NCI-H345 treated with DMSO at 0.1 percent for 48 hours (cell line): ENCODE measurements at regions not wholly inside any gene's neighbourhood (a gene's known extent, or its start where the extent isn't known, plus 50 kb on each side); places are given as distances from the start of the nearest gene placed in this dataset.

ENCODE experiments used
- DNase-seq: peaks from one replicate; lab custom pipeline; 2025; ENCODE audit not compliant: unreplicated experiment; lab: John Stamatoyannopoulos, UW

GRCh38 chr5:152855441-152855840 is 450.4 kb upstream of the NMUR2 start:
- DNase-seq: no peak

GRCh38 chr5:152861231-152861630 is 456.2 kb upstream of the NMUR2 start:
- DNase-seq: no peak

- no peak for DNase-seq
Measured at GRCh38 chr5:152864447-152864846, 459.4 kb upstream of the NMUR2 start.

GRCh38 chr5:152864991-152865390 is 459.9 kb upstream of the NMUR2 start:
- no peak for DNase-seq

- no peak for DNase-seq
Measured at GRCh38 chr5:152869971-152870370, 464.9 kb upstream of the NMUR2 start.

- no peak for DNase-seq
Measured at GRCh38 chr5:152882621-152883020, 477.5 kb upstream of the NMUR2 start.

DNA sequence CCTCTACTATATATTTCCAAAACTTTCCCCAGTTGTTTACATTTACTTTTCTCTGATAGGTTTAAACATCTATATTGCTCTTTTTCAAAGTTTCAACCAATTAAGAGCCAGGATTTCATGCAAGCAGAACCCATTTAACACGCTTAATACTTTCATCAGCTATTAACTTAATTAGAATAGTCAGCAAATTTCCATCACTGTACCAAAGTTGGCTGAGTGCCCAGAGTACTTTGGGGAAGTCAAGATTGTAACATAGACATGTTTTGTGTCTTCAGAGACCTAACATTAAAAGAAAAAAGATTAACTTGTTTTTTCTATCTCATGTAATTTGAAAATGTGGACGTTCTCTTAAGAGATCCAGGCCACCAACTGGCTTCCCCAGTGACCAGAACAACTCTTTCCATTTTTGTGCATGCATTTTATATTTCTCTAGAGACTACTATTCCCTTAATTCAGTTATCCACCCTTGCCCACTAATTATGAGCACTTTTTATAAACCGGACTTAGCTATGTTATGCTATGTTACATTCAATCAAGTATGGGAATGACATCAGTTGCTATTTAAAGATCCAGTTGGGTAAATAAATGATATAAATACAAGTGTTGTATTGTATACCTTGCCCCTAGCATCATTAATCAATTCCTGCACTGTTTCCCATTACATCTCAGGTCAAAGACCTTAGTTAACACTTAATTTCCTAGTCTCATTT is 478.1 kb upstream of the NMUR2 start:
- DNase-seq: no peak

DNA sequence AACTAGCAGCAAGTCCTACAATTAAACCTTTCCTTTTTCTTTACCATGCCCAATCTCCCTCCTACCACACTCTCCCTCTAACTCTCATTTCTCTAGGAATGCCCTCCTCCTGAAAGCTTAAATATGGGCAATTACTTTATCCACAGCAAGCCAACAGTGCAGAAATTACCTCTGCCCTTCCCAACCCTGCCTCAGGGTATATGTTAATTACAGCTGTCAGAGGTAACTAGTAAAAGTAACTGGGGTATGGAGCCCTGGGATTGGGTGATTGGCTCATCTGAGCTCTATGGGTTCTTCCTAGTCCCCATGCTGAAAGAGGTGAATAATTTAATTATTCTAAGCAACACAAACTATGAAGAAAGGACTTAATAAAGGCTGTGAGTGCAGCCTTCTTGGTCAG is 478.9 kb upstream of the NMUR2 start:
- DNase-seq: no peak

- DNase-seq: no peak
Measured at GRCh38 chr5:152900332-152900731, 495.3 kb upstream of the NMUR2 start.

GRCh38 chr5:152901754-152902153 is 496.7 kb upstream of the NMUR2 start:
- DNase-seq: no peak

GRCh38 chr5:152905286-152905685 is 500.2 kb upstream of the NMUR2 start:
- DNase-seq: no peak

- no peak for DNase-seq
Measured at GRCh38 chr5:152907488-152908245, 502.6 kb upstream of the NMUR2 start.

GRCh38 chr5:152912924-152913323 is 507.8 kb upstream of the NMUR2 start:
- DNase-seq: no peak

DNA sequence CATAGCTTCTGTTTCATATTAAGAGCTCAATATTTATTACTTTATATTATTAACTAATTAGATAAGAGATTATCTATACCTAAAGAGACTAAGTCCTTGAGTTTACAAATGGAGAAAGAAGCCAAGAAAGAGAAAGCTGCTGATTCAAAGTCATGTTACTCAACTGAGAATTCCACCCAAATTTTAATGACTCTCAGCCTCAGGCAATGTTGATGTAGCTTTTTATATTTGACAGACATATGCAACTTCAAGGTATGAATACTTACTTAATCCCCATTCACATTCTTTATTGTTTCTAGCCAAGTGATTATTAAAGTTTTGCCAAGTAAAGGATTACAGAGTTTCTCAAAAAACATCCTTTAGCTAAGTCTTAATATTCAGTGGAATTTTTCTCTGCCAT is 527.5 kb upstream of the NMUR2 start:
- no peak for DNase-seq

GRCh38 chr5:152933056-152933455 is 528.0 kb upstream of the NMUR2 start:
- no peak for DNase-seq

DNA sequence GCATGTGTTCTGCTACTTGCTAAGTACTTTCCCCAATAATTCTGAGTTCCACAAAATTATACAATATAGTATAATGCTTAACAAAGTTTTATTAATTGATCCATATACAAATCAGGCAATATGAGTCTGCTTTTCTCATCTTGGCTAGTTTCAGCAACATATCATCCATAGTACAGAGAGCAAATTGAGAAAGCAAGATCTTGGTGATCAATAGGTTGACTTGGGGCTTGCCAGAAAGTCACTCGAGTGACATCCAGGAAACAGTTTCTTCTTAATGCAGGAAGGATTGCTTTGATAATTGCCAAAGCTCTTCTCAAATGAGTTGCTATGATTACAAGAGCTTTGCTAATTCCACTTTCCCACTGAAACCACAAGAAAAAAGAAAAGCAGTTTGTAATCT is 533.6 kb upstream of the NMUR2 start:
- DNase-seq: no peak

GRCh38 chr5:152942633-152943336 is 537.7 kb upstream of the NMUR2 start:
- DNase-seq: no peak

DNA sequence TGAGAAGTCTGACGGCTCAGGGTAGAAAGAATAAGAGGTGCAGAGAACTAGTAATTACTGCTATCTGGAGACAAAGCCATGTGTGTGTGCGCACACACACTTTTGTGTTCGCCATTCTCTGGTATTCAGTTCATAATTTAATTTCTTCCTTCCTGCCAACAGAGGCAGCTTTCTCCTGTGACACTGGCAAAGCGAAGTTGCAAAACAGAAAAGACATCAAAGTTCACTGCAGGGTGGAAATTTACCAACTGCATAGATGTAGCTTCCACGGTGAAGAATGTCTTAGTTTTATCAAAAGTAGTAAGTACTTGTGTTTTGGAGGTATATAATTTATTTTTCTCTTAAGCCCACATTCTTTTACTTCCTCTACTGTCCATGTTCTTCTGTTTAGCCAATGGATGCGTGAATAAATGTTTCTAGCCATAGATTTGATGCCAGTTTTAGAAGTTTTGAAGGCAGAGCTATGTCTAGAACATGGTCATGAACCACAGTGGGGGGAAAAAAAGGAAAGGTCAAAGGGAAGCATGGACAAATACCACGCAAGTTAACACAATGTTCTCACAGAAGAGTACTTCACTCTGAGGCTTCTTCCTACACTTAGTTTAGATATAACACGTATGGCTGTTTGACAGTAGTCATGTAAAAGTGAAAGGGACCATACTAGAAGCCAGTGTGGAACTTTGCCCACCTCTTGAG is 536.5 kb upstream of the GRIA1 start:
- no peak for DNase-seq

DNA sequence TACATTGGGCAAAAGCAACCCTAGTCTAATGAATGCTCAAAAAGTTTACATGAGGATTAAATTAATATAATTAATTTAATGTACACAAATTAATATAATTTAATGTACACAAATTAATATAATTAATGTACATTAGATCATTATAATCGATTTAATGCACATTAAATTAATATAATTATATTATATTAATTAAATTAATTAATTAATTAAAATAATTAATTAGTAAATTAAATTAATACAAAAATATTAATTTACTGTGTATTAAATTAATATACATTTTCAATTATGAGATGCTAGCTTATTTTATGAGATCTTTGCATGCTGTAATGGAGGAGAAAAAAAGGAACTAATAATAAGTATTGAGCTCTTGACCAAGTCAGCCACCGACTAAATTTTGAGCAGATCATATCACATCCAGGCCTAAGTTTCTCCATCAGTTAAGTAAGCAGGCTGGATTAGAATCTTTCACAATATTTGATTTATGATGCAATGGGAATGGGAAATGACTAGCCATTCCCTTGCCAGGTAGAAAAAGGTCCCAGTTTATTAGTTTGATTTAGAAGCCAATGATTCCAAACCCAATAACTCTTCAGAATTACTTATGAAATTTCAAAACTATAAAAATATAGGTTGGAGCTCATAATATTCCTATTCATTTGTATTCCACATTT is 533.4 kb upstream of the GRIA1 start:
- no peak for DNase-seq

GRCh38 chr5:152978141-152978835 is 512.2 kb upstream of the GRIA1 start:
- no peak for DNase-seq
